ENCODE measurements at regions not wholly inside any gene's neighbourhood (a gene's known extent, or its start where the extent isn't known, plus 50 kb on each side); places are given as distances from the start of the nearest gene placed in this dataset.
"Not testable (repeated sequence)": the region's sequence is repeated elsewhere in the genome, so short reads cannot be mapped to it uniquely, and the experiment has no call there.

DNA sequence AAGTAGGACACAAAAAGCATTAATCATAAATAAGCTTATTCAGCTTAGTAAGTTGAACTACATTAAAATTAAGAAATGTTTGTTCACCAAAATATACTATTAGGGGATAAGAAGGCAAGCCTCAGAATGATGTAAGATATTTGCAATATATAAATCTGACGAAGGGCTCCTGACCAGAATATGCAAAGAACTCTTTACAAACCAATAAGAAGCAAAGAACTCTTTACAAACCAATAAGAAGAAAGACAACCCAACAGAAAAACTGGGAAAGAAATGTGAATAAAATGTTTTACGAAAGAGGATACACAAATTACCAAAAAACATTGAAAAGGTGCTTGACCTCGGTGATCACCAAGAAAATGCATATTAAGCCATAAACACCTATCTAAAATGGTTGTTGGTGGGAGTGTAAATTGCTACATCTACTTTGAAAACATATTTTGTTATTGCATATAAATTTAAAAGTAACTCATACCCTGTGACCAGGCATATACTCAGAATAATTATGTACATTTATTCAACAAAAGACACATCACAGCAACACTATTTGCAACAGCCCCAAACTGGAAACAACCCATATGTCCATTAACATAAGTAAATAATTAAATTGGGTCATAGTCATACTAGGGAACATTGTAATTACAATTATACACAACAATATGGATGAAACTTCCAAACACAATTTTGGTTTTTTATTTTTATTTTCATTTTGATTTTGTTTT, 83.3 kb upstream of the CTBP2 start:
- DNase-seq (no peak), ATAC-seq (no peak)
- intact Hi-C loops (cut with DNase I, micrococcal nuclease), result no loop called here

DNA sequence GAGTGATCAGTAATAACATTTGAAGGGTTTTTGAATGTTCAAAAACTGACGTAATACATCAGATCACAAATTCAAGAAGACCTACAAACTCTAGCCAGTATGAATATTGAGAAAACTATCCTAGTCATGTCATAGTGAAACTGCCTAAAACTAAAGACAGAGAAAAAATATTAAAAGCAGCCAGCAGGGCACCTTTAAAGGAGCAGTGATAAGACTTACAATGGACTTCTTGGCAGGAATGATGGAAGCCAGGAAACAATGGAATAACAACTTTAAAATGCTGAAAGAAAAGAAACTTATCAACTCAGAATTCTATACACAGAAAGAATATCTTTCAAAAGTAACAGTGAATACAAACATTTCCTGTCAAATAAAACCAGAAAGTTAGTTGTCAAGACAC, 78.3 kb upstream of the CTBP2 start:
- ATAC-seq (no peak), DNase-seq (no peak)
- intact Hi-C loops (cut with DNase I, micrococcal nuclease), result no loop called here

- intact Hi-C loops (cut with DNase I, micrococcal nuclease), result no loop called here
- ATAC-seq (no peak), DNase-seq (no peak)
Measured at GRCh38 chr10:125236091-125236490, 75.7 kb upstream of the CTBP2 start.

GRCh38 chr10:125235093-125236069, 75.0 kb upstream of the CTBP2 start:
- no peak for ATAC-seq
- intact Hi-C loops (cut with DNase I, micrococcal nuclease), result no loop called here
- DNase-seq, result no peak

DNA sequence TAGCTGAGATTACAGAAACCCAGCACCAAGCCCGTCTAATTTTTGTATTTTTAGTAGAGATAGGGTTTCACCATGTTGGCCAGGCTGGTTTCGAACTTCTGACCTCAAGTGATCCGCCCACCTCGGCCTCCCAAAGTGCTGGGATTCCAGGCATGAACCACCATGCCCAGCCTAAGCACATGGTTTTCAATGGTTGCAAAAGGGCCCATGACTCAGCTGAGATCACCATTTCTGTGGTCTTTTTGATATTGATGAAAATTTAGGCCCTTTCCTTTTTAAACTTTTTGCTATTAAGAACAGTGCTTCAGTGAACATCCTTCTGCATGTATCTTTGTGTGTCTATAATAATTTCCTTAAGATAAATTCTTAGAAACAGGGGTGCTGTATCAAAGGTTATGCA, 74.2 kb upstream of the CTBP2 start:
- ATAC-seq; DNase-seq; intact Hi-C loops (cut with DNase I, micrococcal nuclease): not testable (repeated sequence)

DNA sequence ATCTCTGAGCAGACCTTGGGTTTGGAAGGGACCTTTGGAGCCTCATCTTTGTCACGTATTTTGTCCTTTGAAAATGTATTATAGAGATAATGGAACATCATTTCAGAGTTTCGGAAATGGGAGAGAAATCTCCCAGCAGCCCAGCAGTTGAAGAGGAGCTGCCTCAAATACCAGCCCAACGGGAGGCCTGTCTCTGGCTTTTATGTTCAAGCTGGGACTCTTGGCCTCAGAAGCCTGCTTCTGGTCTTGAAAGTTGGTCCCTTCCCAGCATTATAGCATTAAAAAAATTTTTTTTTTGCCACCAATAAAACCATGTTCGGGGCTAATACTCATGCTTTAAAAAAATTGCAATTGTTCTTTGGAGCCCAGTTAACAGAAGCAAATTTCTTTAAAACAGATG, 73.4 kb upstream of the CTBP2 start:
- intact Hi-C loops (cut with DNase I, micrococcal nuclease), result no loop called here
- ATAC-seq, result no peak
- no peak for DNase-seq

- intact Hi-C loops (cut with DNase I, micrococcal nuclease), result no loop called here
- ATAC-seq, result no peak
Measured at GRCh38 chr10:125232841-125233240, 72.5 kb upstream of the CTBP2 start.

DNA sequence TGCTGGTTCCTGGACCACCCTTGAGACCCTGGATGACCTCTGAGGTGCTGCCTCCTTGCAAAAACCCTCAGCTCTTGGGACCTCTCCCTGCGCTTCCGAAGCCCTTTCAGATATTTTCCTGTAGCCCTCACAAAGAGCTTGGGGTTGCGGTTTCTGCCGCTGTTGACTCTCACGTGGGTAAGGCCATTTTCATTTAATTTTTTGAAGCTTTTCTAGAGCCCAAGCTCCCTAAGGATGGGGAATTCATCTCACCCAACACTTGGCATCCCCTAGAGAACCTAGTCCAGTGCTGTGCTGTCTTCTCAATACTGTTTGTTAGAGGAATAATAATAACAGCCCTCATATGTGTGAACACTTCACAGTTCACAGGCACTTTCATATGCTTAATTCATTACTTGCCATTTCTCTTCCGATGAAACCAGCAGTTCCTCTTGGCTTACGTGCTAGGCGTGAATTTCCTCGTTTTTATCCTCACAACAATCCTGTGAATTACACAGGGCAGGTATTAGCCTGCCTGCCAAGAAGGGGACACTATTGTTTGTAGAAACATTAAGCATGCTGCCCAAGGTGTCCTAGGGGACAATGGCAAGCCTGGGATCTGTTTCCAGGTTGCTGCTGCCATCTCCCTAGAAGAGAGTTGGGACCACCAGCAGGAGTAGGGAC, 71.6 kb upstream of the CTBP2 start:
- DNase-seq (no peak), ATAC-seq (no peak)
- intact Hi-C loops (cut with DNase I, micrococcal nuclease), result no loop called here

More at GRCh38 chr10:125232841-125233240, 72.5 kb upstream of the CTBP2 start:
- no peak for DNase-seq

GRCh38 chr10:125231116-125231812, 70.9 kb upstream of the CTBP2 start:
- intact Hi-C loops (cut with DNase I, micrococcal nuclease), result no loop called here
- ATAC-seq, result no peak
- DNase-seq, result no peak

- no peak for ATAC-seq
- intact Hi-C loops (cut with DNase I, micrococcal nuclease), result no loop called here
- DNase-seq, result no peak
Measured at GRCh38 chr10:125230251-125230650, 69.9 kb upstream of the CTBP2 start.

DNA sequence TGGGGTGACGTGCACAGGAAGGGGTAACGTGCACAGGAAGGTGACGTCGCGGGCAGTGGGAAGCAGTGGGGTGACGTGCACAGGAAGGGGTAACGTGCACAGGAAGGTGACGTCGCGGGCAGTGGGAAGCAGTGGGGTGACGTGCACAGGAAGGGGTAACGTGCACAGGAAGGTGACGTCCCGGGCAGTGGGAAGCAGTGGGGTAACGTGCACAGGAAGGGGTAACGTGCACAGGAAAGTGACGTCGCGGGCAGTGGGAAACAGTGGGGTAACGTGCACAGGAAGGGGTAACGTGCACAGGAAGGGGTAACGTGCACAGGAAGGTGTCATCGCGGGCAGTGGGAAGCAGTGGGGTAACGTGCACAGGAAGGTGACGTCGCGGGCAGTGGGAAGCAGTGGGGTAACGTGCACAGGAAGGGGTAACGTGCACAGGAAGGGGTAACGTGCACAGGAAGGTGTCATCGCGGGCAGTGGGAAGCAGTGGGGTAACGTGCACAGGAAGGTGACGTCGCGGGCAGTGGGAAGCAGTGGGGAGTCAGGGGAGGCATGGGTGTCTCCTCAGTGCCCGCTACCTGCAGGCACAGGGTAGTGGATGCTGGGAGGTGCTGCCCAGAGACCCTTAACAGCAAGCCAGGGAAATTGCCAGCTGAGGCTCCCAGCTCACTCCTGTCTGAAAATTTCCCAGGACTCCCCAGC, 68.0 kb upstream of the CTBP2 start:
- ATAC-seq; DNase-seq; intact Hi-C loops (cut with DNase I, micrococcal nuclease): not testable (repeated sequence)

DNA sequence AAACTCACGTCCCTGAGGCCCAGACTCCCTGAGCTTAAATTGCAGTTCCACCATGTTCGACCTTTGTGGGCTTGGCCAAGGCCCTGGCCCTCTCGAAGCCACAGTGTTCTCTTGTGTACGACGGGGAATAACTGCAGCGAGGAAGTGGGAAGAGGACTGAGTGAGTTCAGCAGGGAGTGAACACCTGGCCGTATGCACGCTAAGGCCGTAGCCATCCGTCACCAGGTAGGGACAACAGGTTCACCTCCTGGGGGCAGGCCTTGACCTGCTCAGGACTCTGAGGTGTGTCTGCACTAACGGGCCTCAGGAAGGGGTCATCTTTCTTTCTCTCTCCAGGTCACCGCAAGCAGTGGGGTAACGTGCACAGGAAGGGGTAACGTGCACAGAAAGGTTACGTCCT, 67.2 kb upstream of the CTBP2 start:
- intact Hi-C loops (cut with DNase I, micrococcal nuclease), result no loop called here
- ATAC-seq, result no peak
- DNase-seq, result no peak

GRCh38 chr10:125226823-125227222, 66.5 kb upstream of the CTBP2 start:
- DNase-seq (no peak), ATAC-seq (no peak)
- intact Hi-C loops (cut with DNase I, micrococcal nuclease), result no loop called here

GRCh38 chr10:125226005-125226404, 65.6 kb upstream of the CTBP2 start:
- ATAC-seq (no peak), DNase-seq (no peak)
- intact Hi-C loops (cut with DNase I, micrococcal nuclease), result no loop called here

DNA sequence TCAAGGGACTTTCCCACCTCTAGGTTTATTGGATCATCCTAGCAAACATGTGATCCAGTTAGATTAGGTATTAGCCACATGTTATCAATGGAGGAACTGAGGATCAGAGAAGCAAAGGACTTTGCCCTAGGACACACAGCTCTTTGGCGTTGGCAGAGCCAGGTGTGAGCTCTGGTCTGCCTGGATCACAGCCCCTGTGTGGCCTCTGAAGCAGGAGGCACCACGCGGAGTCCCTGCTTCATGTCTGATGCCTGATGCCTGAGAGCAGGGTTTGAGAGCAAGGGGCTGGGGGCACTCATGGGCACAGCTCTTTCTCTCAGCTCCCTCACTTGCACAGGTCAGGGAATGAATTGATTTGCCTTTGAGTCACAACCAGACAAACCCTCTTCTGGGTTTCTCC, 64.7 kb upstream of the CTBP2 start:
- no peak for DNase-seq
- ATAC-seq, result peak; percentile 26
- intact Hi-C loops (cut with DNase I, micrococcal nuclease), result no loop called here

- DNase-seq (no peak), ATAC-seq (no peak)
- intact Hi-C loops (cut with DNase I, micrococcal nuclease), result no loop called here
Measured at GRCh38 chr10:125222515-125223308, 62.3 kb upstream of the CTBP2 start.

DNA sequence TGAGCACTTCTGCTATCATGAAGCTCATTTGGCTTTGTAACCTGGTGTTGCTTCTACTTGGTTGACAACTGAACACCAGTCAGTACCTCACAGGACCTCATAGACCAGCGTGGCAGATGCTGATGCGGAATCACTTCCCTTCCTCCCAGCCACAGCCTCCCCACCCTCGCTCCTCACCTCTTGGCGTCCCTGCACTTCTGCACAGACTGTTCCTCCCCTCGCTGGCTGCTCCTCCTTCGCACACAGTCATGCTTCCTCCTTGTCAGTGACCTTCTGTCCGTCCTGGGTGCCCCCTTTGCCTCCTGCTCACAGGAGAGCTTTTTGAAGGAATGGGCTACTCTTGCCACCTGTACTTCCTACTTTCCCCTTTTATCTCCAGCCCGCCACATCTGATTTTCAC, 61.4 kb upstream of the CTBP2 start:
- no peak for ATAC-seq
- intact Hi-C loops (cut with DNase I, micrococcal nuclease), result no loop called here
- DNase-seq, result no peak

- no peak for DNase-seq
- ATAC-seq, result no peak
- intact Hi-C loops (cut with DNase I, micrococcal nuclease), result no loop called here
Measured at GRCh38 chr10:125219776-125220175, 59.4 kb upstream of the CTBP2 start.
